ENCODE measurements at regions not wholly inside any gene's neighbourhood (a gene's known extent, or its start where the extent isn't known, plus 50 kb on each side); places are given as distances from the start of the nearest gene placed in this dataset.
"Not testable (repeated sequence)": the region's sequence is repeated elsewhere in the genome, so short reads cannot be mapped to it uniquely, and the experiment has no call there.

- no peak for DNase-seq
Observed at GRCh38 chr2:126269911-126270310, 386.0 kb upstream of the GYPC start.

- DNase-seq: no peak
Observed at GRCh38 chr2:126270587-126270986, 385.4 kb upstream of the GYPC start.

GRCh38 chr2:126272401-126272800 lies 383.6 kb upstream of the GYPC start:
- no peak for DNase-seq

GRCh38 chr2:126275098-126275497 lies 380.9 kb upstream of the GYPC start:
- no peak for DNase-seq

- not testable (repeated sequence) for DNase-seq
Observed at GRCh38 chr2:126276268-126276667, 379.7 kb upstream of the GYPC start.

- DNase-seq: no peak
Observed at GRCh38 chr2:126288362-126288761, 367.6 kb upstream of the GYPC start.

- DNase-seq: not testable (repeated sequence)
Observed at GRCh38 chr2:126293962-126294361, 362.0 kb upstream of the GYPC start.

- DNase-seq: no peak
Observed at GRCh38 chr2:126299469-126299976, 356.4 kb upstream of the GYPC start.

- DNase-seq: no peak
Observed at GRCh38 chr2:126300348-126300747, 355.6 kb upstream of the GYPC start.

- no peak for DNase-seq
Observed at GRCh38 chr2:126302043-126302442, 353.9 kb upstream of the GYPC start.

GRCh38 chr2:126303113-126303512 lies 352.8 kb upstream of the GYPC start:
- no peak for DNase-seq

- DNase-seq: no peak
Observed at GRCh38 chr2:126304154-126304553, 351.8 kb upstream of the GYPC start.

- DNase-seq: no peak
Observed at GRCh38 chr2:126306539-126306938, 349.4 kb upstream of the GYPC start.

GRCh38 chr2:126307740-126308139 lies 348.2 kb upstream of the GYPC start:
- no peak for DNase-seq

- no peak for DNase-seq
Observed at GRCh38 chr2:126309185-126309584, 346.8 kb upstream of the GYPC start.

GRCh38 chr2:126312579-126312978 lies 343.4 kb upstream of the GYPC start:
- DNase-seq: no peak

- DNase-seq: no peak
Observed at GRCh38 chr2:126315828-126316227, 340.1 kb upstream of the GYPC start.

- DNase-seq: no peak
Observed at GRCh38 chr2:126317790-126318431, 338.0 kb upstream of the GYPC start.

- DNase-seq: no peak
Observed at GRCh38 chr2:126322342-126322741, 333.6 kb upstream of the GYPC start.

- no peak for DNase-seq
Observed at GRCh38 chr2:126325202-126325601, 330.8 kb upstream of the GYPC start.

- no peak for DNase-seq
Observed at GRCh38 chr2:126329173-126329572, 326.8 kb upstream of the GYPC start.

- DNase-seq: no peak
Observed at GRCh38 chr2:126342457-126342856, 313.5 kb upstream of the GYPC start.

- no peak for DNase-seq
Observed at GRCh38 chr2:126343136-126343535, 312.8 kb upstream of the GYPC start.

GRCh38 chr2:126344493-126344892 lies 311.5 kb upstream of the GYPC start:
- DNase-seq: no peak

- DNase-seq: no peak
Observed at GRCh38 chr2:126345691-126346090, 310.3 kb upstream of the GYPC start.

All from activated CD4-positive, alpha-beta T cell treated with anti-CD3 and anti-CD28 coated beads, Interleukin-2, amount 50 U/mL, for 1 hour (primary cell).